ENCODE measurements at regions not wholly inside any gene's neighbourhood (a gene's known extent, or its start where the extent isn't known, plus 50 kb on each side); places are given as distances from the start of the nearest gene placed in this dataset.

- Histone ChIP-seq H3K27me3 (ENCODE audit: control insufficient read depth in 1 of 2, insufficient read depth in 2 of 2, low read length in 2 of 2) (no peaks in the 10 kb centered on the region), H3K9ac (ENCODE audit: low read length) (no peak overlapping the region), H3K9me3 (ENCODE audit: low read length) (no peaks in the 10 kb centered on the region), H3K36me3 (ENCODE audit: insufficient read depth, low read length) (no peaks in the 10 kb centered on the region), H3K27ac (ENCODE audit: low read depth, low read length) (no peak overlapping the region), H3K4me1 (ENCODE audit: insufficient read depth, low read length) (no peaks in the 10 kb centered on the region), H3K4me3 (ENCODE audit: low read depth in 1 of 2, low read length in 2 of 2) (no peak overlapping the region)
Measured at GRCh38 chr11:80343436-80343835, 902.6 kb upstream of the TENM4 start.

- H3K9ac ChIP-seq (ENCODE audit: low read length): no peak overlapping the region
- H3K36me3 ChIP-seq (ENCODE audit: insufficient read depth, low read length): no peaks in the 10 kb centered on the region
- no peaks in the 10 kb centered on the region for H3K4me1 ChIP-seq (ENCODE audit: insufficient read depth, low read length)
- H3K4me3 ChIP-seq (ENCODE audit: low read depth in 1 of 2, low read length in 2 of 2): no peak overlapping the region
- no peaks in the 10 kb centered on the region for H3K27me3 ChIP-seq (ENCODE audit: control insufficient read depth in 1 of 2, insufficient read depth in 2 of 2, low read length in 2 of 2)
- H3K27ac ChIP-seq (ENCODE audit: low read depth, low read length): no peak overlapping the region
- H3K9me3 ChIP-seq (ENCODE audit: low read length): no peaks in the 10 kb centered on the region
Measured at GRCh38 chr11:80338231-80338630, 897.4 kb upstream of the TENM4 start.

GRCh38 chr11:80331694-80332093, 890.9 kb upstream of the TENM4 start:
- Histone ChIP-seq H3K27ac (ENCODE audit: low read depth, low read length) (no peak overlapping the region), H3K36me3 (ENCODE audit: insufficient read depth, low read length) (no peaks in the 10 kb centered on the region), H3K27me3 (ENCODE audit: control insufficient read depth in 1 of 2, insufficient read depth in 2 of 2, low read length in 2 of 2) (no peaks in the 10 kb centered on the region), H3K9me3 (ENCODE audit: low read length) (no peaks in the 10 kb centered on the region), H3K4me3 (ENCODE audit: low read depth in 1 of 2, low read length in 2 of 2) (no peak overlapping the region), H3K4me1 (ENCODE audit: insufficient read depth, low read length) (no peaks in the 10 kb centered on the region), H3K9ac (ENCODE audit: low read length) (no peak overlapping the region)

- Histone ChIP-seq H3K9me3 (ENCODE audit: low read length) (no peaks in the 10 kb centered on the region), H3K27ac (ENCODE audit: low read depth, low read length) (no peak overlapping the region), H3K36me3 (ENCODE audit: insufficient read depth, low read length) (no peaks in the 10 kb centered on the region), H3K9ac (ENCODE audit: low read length) (no peak overlapping the region), H3K27me3 (ENCODE audit: control insufficient read depth in 1 of 2, insufficient read depth in 2 of 2, low read length in 2 of 2) (no peaks in the 10 kb centered on the region), H3K4me3 (ENCODE audit: low read depth in 1 of 2, low read length in 2 of 2) (no peak overlapping the region), H3K4me1 (ENCODE audit: insufficient read depth, low read length) (no peaks in the 10 kb centered on the region)
Measured at GRCh38 chr11:80330264-80330663, 889.4 kb upstream of the TENM4 start.

DNA sequence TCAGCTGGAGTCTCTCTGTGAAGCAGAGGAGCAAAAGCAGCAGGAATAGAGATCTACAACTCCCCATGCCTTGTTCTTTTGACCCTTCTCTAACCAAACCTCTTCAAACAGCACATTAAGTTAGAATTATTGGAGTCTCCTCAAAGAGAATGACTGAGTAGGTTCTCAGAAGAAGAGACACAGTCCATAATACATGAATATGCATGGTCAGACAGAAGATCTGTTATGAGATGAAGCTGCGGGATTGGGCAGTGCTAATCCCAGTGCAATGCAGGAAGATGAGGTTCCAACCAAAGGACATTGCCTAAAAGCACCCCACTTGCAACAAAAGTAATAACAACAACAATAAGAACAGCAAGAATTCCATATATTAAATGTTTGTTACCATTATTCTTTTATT, 887.9 kb upstream of the TENM4 start:
- H3K9me3 ChIP-seq (ENCODE audit: low read length): no peaks in the 10 kb centered on the region
- no peak overlapping the region for H3K9ac ChIP-seq (ENCODE audit: low read length)
- no peaks in the 10 kb centered on the region for H3K27me3 ChIP-seq (ENCODE audit: control insufficient read depth in 1 of 2, insufficient read depth in 2 of 2, low read length in 2 of 2)
- H3K4me3 ChIP-seq (ENCODE audit: low read depth in 1 of 2, low read length in 2 of 2): no peak overlapping the region
- no peaks in the 10 kb centered on the region for H3K36me3 ChIP-seq (ENCODE audit: insufficient read depth, low read length)
- H3K4me1 ChIP-seq (ENCODE audit: insufficient read depth, low read length): no peaks in the 10 kb centered on the region
- H3K27ac ChIP-seq (ENCODE audit: low read depth, low read length): no peak overlapping the region

DNA sequence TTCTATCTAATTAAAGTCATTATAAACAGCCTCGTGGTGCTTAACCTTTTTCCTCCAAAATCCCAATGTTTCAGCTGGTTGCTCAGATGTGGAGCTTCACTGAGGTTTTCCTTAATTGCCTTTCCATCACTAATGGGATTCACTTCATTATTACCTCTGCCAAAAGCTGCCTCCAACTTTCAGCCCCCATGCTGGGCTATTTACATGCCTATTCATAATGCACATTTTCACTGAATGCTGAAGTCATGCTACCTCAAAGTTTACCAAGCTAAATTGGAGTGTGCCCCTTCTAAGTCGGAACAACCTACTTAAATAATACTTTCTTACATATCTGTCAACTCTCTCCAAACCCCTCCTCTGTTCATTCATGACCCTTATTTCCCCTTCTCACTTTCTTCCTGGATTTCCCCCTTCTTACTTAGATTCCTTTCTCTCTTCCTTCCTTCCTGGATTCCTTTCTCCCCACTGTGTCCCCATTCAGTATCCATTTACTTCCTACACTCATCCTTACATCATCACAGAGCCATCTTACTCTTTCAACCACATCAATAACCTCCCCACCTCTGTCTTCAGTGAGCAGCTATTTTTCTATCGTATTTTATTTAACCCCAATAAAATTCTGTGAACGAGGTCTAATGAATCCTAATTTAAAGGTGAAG, 887.3 kb upstream of the TENM4 start:
- no peaks in the 10 kb centered on the region for H3K9me3 ChIP-seq (ENCODE audit: low read length)
- no peaks in the 10 kb centered on the region for H3K4me1 ChIP-seq (ENCODE audit: insufficient read depth, low read length)
- H3K36me3 ChIP-seq (ENCODE audit: insufficient read depth, low read length): no peaks in the 10 kb centered on the region
- no peak overlapping the region for H3K27ac ChIP-seq (ENCODE audit: low read depth, low read length)
- H3K9ac ChIP-seq (ENCODE audit: low read length): no peak overlapping the region
- H3K4me3 ChIP-seq (ENCODE audit: low read depth in 1 of 2, low read length in 2 of 2): no peak overlapping the region
- no peaks in the 10 kb centered on the region for H3K27me3 ChIP-seq (ENCODE audit: control insufficient read depth in 1 of 2, insufficient read depth in 2 of 2, low read length in 2 of 2)

- H3K9ac ChIP-seq (ENCODE audit: low read length): no peak overlapping the region
- no peaks in the 10 kb centered on the region for H3K36me3 ChIP-seq (ENCODE audit: insufficient read depth, low read length)
- no peaks in the 10 kb centered on the region for H3K9me3 ChIP-seq (ENCODE audit: low read length)
- no peaks in the 10 kb centered on the region for H3K4me1 ChIP-seq (ENCODE audit: insufficient read depth, low read length)
- no peaks in the 10 kb centered on the region for H3K27me3 ChIP-seq (ENCODE audit: control insufficient read depth in 1 of 2, insufficient read depth in 2 of 2, low read length in 2 of 2)
- H3K27ac ChIP-seq (ENCODE audit: low read depth, low read length): no peak overlapping the region
- no peak overlapping the region for H3K4me3 ChIP-seq (ENCODE audit: low read depth in 1 of 2, low read length in 2 of 2)
Measured at GRCh38 chr11:80321786-80322185, 881.0 kb upstream of the TENM4 start.

DNA sequence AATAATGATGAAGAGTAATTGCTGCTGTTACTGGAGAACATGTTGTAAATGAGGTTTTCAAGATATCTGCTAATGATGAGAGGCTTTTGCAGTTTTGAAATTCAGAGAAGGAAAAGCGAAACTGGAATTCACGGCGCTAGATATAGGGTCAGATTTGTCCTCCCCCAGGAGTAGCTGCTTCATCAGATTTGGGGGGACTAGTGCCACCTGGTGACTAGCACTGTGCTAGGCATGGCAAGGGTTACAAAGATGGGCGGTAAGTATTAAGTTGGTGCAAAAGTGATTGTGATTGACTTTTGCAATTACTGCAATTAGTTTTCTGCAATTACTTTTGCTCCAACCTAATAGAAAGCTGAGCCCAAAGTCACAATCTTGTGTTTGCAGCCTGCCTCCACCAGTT, 879.9 kb upstream of the TENM4 start:
- Histone ChIP-seq H3K27me3 (ENCODE audit: control insufficient read depth in 1 of 2, insufficient read depth in 2 of 2, low read length in 2 of 2) (no peaks in the 10 kb centered on the region), H3K4me1 (ENCODE audit: insufficient read depth, low read length) (no peaks in the 10 kb centered on the region), H3K4me3 (ENCODE audit: low read depth in 1 of 2, low read length in 2 of 2) (no peak overlapping the region), H3K36me3 (ENCODE audit: insufficient read depth, low read length) (no peaks in the 10 kb centered on the region), H3K9me3 (ENCODE audit: low read length) (no peaks in the 10 kb centered on the region), H3K9ac (ENCODE audit: low read length) (no peak overlapping the region), H3K27ac (ENCODE audit: low read depth, low read length) (no peak overlapping the region)

DNA sequence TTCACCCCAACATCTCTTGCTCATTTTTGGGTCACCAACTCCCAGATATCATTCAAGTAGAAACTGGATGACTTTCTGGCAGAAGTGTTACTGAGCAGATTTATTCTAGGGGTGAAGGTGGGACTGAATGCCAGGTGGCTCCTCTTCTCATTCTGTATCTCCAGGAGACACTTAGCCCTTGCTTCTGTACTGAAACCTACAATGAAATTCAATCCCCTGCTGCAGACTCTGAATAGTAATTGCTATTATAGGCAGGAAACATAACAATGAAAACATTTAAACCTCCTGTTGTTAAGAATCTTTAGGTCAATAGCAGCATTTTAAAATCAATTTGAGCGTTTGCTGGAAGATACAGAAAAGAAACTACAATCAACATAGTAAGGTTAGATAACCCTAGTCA, 879.4 kb upstream of the TENM4 start:
- H3K27ac ChIP-seq (ENCODE audit: low read depth, low read length): no peak overlapping the region
- no peaks in the 10 kb centered on the region for H3K27me3 ChIP-seq (ENCODE audit: control insufficient read depth in 1 of 2, insufficient read depth in 2 of 2, low read length in 2 of 2)
- no peak overlapping the region for H3K9ac ChIP-seq (ENCODE audit: low read length)
- no peak overlapping the region for H3K4me3 ChIP-seq (ENCODE audit: low read depth in 1 of 2, low read length in 2 of 2)
- no peaks in the 10 kb centered on the region for H3K36me3 ChIP-seq (ENCODE audit: insufficient read depth, low read length)
- H3K4me1 ChIP-seq (ENCODE audit: insufficient read depth, low read length): no peaks in the 10 kb centered on the region
- H3K9me3 ChIP-seq (ENCODE audit: low read length): no peaks in the 10 kb centered on the region

- Histone ChIP-seq H3K9me3 (ENCODE audit: low read length) (no peaks in the 10 kb centered on the region), H3K27me3 (ENCODE audit: control insufficient read depth in 1 of 2, insufficient read depth in 2 of 2, low read length in 2 of 2) (no peaks in the 10 kb centered on the region)
Measured at GRCh38 chr11:80317612-80318011, 876.8 kb upstream of the TENM4 start.

DNA sequence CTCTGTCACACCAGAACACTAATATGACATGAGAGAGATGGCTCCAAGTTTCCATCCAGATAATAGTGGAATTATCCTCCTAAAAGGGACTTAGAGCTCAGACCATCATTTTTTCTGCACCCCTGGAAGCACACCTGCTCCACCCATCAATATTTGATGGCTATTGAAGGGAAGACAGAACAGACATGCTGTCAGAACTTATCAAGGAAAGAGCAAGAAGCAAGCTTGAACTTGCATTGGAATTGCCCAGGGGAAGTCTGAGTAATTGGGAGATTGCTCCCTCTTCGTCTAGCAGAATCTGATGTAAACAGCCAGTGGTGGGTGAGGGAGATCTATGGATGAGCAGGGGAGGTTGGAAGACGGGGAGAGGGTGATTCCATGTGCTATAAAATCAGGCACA, 874.4 kb upstream of the TENM4 start:
- H3K27me3 ChIP-seq (ENCODE audit: control insufficient read depth in 1 of 2, insufficient read depth in 2 of 2, low read length in 2 of 2): no peaks in the 10 kb centered on the region
- H3K9me3 ChIP-seq (ENCODE audit: low read length): no peaks in the 10 kb centered on the region
- H3K36me3 ChIP-seq (ENCODE audit: insufficient read depth, low read length): no peaks in the 10 kb centered on the region
- H3K27ac ChIP-seq (ENCODE audit: low read depth, low read length): no peak overlapping the region
- H3K4me1 ChIP-seq (ENCODE audit: insufficient read depth, low read length): no peaks in the 10 kb centered on the region
- no peak overlapping the region for H3K4me3 ChIP-seq (ENCODE audit: low read depth in 1 of 2, low read length in 2 of 2)
- H3K9ac ChIP-seq (ENCODE audit: low read length): no peak overlapping the region

More at GRCh38 chr11:80317612-80318011, 876.8 kb upstream of the TENM4 start:
- no peak overlapping the region for H3K9ac ChIP-seq (ENCODE audit: low read length)
- no peaks in the 10 kb centered on the region for H3K4me1 ChIP-seq (ENCODE audit: insufficient read depth, low read length)
- no peaks in the 10 kb centered on the region for H3K36me3 ChIP-seq (ENCODE audit: insufficient read depth, low read length)
- no peak overlapping the region for H3K27ac ChIP-seq (ENCODE audit: low read depth, low read length)
- no peak overlapping the region for H3K4me3 ChIP-seq (ENCODE audit: low read depth in 1 of 2, low read length in 2 of 2)

GRCh38 chr11:80309301-80309700, 868.5 kb upstream of the TENM4 start:
- no peaks in the 10 kb centered on the region for H3K4me1 ChIP-seq (ENCODE audit: insufficient read depth, low read length)
- no peaks in the 10 kb centered on the region for H3K27me3 ChIP-seq (ENCODE audit: control insufficient read depth in 1 of 2, insufficient read depth in 2 of 2, low read length in 2 of 2)
- H3K36me3 ChIP-seq (ENCODE audit: insufficient read depth, low read length): no peaks in the 10 kb centered on the region

More at GRCh38 chr11:80309301-80309700, 868.5 kb upstream of the TENM4 start:
- Histone ChIP-seq H3K9ac (ENCODE audit: low read length) (no peak overlapping the region), H3K27ac (ENCODE audit: low read depth, low read length) (no peak overlapping the region), H3K9me3 (ENCODE audit: low read length) (no peaks in the 10 kb centered on the region), H3K4me3 (ENCODE audit: low read depth in 1 of 2, low read length in 2 of 2) (no peak overlapping the region)

All from muscle layer of colon (tissue), 2 donors.